H1 (cell line): ENCODE measurements at regions not wholly inside any gene's neighbourhood (a gene's known extent, or its start where the extent isn't known, plus 50 kb on each side); places are given as distances from the start of the nearest gene placed in this dataset.

Source experiments
- RNF2 ChIP-seq: fragments of 200-900, 300-1000 bp; sonication (generic); IDR thresholded peaks from 2 replicates; pipeline ENCODE4 v1.7.1; 2016; ENCODE audit warnings: borderline replicate concordance, low read depth, mild to moderate bottlenecking, antibody characterized with exemption, low read length; ENCODE audit not compliant: poor library complexity, severe bottlenecking; ENCODE audit errors: missing control alignments
- SIRT6 ChIP-seq: IDR thresholded peaks from one replicate; pipeline ENCODE4 v1.7.1; 2012; ENCODE audit warnings: low read length, inconsistent platforms
- SIX5 ChIP-seq: IDR thresholded peaks from 2 replicates; pipeline ENCODE4 v1.6.1; 2011; ENCODE audit warnings: mild to moderate bottlenecking, low read depth, low read length
- SP4 ChIP-seq: IDR thresholded peaks from 2 replicates; pipeline ENCODE4 v1.6.1; 2012; ENCODE audit warnings: low read length, inconsistent platforms
- TEAD4 ChIP-seq: IDR thresholded peaks from 2 replicates; pipeline ENCODE4 v1.6.1; 2012; ENCODE audit warnings: low read depth, low read length, inconsistent platforms, mixed read lengths
- TF ChIP-seq, protein P1 (sequence below), 3 experiments: IDR thresholded peaks; 1 replicate in 2 of 3; 2 replicates in 1 of 3; pipeline versions ENCODE4 v1.5.1 to v1.6.1; 2011; ENCODE audit warnings: low read length in 3 of 3, mild to moderate bottlenecking in 3 of 3, inconsistent platforms in 2 of 3, low read depth in 1 of 3, moderate library complexity in 1 of 3; ENCODE audit not compliant: insufficient read depth in 1 of 3; ENCODE audit errors: control extremely low read depth in 1 of 3

DNA sequence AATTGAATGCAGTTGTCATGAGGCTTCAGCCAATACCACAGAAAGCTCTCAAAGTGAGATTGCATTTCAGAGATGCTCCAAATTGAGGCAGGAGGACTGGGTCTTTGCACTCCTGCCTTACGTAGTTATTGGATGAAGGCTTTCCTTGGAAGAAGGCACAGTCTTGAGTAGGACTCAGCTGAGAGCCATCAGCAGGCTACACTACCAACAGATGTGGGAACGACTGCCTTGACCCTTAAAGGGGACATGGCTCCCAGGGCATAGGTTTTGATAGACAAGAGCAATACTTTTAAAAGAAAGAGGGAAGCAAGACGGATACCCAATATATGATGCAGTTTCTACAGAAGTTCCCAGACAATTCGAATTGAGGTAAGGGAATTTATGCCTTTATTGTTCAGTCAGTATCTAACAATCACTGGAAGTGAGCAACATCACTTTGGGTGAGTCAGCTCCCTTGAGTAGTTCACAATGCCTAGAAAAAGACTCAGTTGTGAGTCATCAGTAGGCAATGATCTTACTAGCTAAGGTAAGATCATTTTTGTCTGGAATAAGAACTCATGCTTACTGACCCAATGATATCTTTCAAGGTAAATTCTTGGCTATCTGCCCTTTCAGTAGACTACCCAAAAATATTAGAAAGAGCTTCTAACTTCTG lies 390.8 kb downstream of the GJA1 start (continued):
- no peak for TF ChIP-seq RNF2
- no peak for TF ChIP-seq SIX5
- TF ChIP-seq, protein P1, sequence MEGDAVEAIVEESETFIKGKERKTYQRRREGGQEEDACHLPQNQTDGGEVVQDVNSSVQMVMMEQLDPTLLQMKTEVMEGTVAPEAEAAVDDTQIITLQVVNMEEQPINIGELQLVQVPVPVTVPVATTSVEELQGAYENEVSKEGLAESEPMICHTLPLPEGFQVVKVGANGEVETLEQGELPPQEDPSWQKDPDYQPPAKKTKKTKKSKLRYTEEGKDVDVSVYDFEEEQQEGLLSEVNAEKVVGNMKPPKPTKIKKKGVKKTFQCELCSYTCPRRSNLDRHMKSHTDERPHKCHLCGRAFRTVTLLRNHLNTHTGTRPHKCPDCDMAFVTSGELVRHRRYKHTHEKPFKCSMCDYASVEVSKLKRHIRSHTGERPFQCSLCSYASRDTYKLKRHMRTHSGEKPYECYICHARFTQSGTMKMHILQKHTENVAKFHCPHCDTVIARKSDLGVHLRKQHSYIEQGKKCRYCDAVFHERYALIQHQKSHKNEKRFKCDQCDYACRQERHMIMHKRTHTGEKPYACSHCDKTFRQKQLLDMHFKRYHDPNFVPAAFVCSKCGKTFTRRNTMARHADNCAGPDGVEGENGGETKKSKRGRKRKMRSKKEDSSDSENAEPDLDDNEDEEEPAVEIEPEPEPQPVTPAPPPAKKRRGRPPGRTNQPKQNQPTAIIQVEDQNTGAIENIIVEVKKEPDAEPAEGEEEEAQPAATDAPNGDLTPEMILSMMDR (IDR thresholded peaks at IDR 0.05; ENCODE audit: control extremely low read depth in 1 of 3, insufficient read depth in 1 of 3, low read depth in 1 of 3, low read length in 3 of 3), result no peak
- TF ChIP-seq TEAD4, result no peak
- TF ChIP-seq SIRT6, result no peak
- no peak for TF ChIP-seq SP4
